HG03460 (cell line): ENCODE measurements at regions not wholly inside any gene's neighbourhood (a gene's known extent, or its start where the extent isn't known, plus 50 kb on each side); places are given as distances from the start of the nearest gene placed in this dataset.

Experiments used
- ATAC-seq: cut with Tn5 transposase; IDR thresholded peaks from one replicate; pipeline ENCODE4 v1.9.1; 2021; ENCODE audit not compliant: unreplicated experiment

GRCh38 chr12:125222876-125223275, 157.6 kb downstream of the AACS start:
- no peak for ATAC-seq

DNA sequence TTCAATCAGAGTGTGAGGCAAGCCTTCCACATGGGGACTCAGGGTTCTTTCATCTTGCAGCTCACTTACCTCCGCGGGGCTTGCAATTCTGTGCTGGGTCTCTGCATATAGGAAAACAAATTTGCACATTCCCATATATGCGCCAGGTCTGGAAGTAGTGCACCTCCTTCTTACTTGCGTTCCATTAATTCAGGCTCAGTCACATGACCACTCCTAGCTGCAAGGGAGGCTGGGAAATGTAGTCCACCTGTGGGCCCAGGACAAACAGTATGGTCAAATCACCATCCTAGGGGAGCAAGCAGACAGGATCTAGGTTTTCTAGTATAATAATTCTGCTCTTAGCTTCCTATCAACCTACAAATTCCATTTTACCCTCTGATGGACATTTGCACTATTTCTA, 160.4 kb downstream of the AACS start:
- no peak for ATAC-seq

GRCh38 chr12:125228519-125229260, 163.5 kb downstream of the AACS start:
- ATAC-seq: no peak

GRCh38 chr12:125229878-125230530, 164.8 kb downstream of the AACS start:
- no peak for ATAC-seq

DNA sequence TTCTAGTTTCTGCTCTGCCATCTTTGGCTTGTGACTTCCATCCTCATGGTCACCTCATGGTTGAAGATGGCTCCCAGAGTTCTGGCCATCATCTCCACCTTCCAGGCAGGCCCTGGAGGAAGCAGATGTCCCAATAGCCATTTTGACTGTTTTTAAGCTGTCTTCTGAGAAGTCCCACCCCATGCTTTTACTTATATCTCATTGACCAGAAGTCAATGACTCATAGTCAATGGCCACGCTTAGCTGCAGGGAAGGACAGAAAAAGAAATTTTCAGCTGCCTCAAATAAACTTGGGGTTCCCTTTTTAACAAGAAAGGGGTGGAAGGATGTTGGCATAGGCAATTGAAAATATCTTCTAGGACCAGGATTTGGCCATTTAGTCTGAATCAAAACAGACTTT, 168.1 kb downstream of the AACS start:
- no peak for ATAC-seq

GRCh38 chr12:125239563-125239962, 174.3 kb downstream of the AACS start:
- no peak for ATAC-seq

- no peak for ATAC-seq
These were observed 175.5 kb downstream of the AACS start for GRCh38 chr12:125240717-125241116.

DNA sequence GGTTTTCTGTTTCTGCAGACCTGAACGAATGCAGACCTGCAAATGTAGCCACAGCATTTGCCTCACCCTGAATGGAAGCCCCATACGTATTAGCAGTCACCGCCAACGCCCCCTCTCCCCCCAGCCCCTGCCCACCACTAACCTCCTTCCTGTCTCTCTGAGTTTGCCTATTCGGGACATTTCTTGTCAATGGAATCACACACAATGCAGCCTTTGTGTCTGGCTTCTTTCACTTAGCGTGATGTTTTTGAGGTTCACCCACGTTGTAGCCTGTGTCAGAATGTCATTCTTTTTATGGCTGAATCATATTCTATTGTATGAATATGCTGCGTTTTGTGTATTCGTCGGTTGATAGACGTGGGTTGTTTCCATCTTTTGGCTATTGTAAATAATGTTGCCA, 178.6 kb downstream of the AACS start:
- no peak for ATAC-seq

GRCh38 chr12:125244338-125244737, 179.1 kb downstream of the AACS start:
- ATAC-seq: no peak

DNA sequence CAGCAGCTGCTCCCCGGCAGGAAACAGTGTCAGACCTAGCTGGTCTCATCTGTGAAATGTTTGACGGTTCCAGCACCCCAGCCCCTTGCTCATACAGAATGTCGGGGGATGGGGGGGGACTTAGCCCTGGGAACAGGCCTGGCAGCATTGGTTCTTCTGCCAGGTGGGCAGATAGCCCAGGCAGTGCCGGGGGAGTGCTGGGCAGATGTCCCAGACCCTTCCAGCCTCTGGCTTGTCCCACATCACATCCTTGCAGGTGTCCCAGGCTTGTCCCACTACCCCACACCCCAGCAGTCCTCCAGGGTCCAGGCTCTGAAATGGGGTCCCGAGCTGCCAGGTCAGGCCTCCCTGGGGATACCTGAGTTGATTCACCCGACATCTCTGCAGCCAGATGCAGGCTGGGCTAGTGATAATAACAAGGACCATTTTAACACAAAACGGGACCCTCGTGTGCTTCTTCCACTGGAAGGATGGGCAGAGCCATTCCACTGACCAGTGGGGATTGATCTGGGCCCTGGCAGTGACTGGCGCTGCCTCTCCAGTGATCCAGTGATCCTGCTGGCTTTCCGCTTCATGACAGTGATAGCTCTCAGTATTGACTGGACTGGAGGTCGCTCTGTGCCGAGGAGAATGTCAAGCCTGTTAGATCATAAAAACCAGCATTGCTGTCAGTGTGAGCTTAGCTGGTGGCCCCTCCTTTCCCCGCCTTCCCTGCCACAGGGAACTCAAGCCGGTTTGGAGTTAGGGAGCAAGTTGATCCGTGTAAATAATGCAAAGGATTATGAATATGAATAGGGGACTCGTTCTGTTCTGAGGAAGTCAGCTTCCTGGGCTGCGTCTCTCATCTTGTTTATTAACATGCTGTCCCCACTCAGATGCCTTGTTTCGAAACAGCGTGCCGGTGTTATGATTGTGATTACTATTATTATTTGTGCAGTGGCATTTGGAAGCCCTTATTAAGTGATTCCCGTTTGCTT, 180.6 kb downstream of the AACS start:
- no peak for ATAC-seq

- ATAC-seq: no peak
These were observed 182.2 kb downstream of the AACS start for GRCh38 chr12:125247477-125247876.

GRCh38 chr12:125249066-125249824, 184.0 kb downstream of the AACS start:
- no peak for ATAC-seq

DNA sequence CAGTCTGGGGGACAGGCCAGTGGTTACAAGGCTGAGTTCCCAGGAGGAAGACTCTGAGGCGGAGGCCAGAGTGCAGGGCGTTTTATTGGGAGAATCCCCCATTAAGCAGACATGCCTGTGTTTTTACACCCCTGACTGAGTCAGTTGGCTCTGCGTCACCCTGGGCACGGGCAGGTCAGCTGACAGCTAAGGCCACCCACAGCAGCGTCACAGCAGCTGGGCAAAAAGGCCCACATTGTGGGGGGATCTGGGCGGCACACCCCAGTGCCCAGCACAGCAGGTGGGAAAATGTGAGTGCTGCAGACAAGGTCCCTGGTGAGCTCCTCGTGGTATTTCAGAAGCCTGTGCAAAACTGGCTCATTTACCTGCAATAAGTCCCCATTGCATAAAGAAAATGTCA, 184.7 kb downstream of the AACS start:
- ATAC-seq: no peak

DNA sequence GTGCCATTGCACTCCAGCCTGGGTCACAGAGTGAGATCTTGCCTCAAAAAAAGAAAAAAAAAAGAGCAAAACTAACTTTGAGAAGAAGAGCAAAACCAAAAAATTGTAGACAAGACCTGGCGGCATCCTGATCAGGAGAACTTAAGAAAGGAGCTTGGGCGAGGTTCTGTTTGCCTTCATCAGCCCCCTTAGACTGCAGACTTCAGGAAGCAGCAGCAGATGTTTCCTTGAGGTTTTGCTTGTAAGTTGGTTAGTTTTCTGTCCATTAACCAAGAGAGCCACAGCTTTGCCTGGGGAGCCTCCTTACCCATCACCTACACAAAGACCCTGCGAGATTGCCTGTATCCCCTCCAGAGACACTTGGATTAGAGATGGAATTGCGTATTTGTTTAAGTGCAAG, 189.0 kb downstream of the AACS start:
- ATAC-seq: no peak

DNA sequence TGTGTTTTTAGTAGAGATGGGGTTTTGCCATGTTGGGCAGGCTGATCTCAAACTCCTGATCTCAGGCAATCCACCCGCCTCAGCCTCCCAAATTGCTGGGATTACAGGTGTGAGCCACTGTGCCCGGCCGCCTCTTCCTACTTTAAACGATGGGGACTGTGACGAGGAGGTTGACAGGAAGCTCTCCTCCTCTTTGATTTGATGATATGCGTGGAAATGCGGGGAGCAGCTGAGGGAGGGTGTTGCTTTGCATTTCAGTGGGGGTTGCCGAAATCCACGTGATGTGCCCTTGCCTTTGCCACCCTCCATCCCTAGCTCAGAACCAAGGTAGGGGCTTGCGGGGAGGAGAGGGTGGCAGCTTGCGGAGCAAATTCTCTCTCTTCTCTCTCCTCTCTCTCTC, 189.6 kb downstream of the AACS start:
- no peak for ATAC-seq

DNA sequence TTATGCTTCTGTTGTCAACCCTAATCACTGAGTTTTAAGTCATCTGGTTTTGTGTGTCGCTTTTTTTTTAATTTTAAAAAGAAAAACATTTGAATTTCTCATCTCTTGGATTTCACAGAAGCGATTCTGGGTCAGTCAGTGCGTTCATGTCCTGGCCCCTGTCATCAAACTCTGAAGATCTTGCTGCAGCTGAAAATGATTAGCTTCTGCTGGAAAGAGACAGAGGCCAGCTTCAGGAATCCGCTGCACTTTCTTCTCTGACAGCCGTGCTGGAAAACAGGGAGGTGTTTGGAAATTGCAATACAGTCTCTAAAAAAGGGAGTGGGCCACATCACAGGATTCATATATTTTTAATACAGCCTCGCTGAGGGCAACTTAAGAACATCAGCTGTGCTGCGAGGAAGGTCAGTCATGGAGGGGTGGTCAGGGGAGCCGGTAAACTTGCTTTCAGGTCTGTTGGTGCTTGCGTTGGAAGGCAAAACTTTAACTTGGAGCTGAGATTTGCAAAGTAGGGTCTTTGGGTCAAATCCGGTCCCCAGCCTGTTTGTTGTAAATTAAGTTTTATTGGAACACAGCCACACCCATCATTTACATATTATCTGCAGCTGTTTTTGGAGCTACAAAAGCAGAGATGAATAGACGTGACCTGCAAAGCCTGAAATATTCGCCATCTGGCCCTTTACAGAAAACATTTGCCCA, 190.8 kb downstream of the AACS start:
- ATAC-seq: no peak

GRCh38 chr12:125256634-125256936, 191.3 kb downstream of the AACS start:
- no peak for ATAC-seq

GRCh38 chr12:125259178-125259867, 194.1 kb downstream of the AACS start:
- no peak for ATAC-seq

GRCh38 chr12:125262851-125263250, 197.6 kb downstream of the AACS start:
- no peak for ATAC-seq

DNA sequence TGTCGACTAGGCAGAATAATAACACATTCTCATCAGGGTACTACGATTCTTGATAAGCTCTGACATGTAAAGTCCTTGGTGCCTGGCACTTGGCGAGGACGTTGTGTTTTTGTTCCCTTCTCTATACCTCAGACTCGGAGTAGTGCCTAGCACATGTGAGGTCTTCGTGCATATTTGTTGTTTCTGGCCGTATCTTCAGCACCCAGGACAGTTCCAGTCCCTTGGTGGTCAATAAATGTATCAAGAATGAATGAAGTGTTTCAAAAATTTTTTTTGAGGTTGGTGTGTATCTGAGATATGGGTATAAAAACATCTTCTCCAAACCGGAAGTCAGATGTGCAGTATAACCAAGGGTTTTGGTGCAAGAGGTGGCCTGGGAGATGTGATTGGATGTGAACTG, 198.2 kb downstream of the AACS start:
- no peak for ATAC-seq
